GM23338 (cell line): ENCODE measurements at regions not wholly inside any gene's neighbourhood (a gene's known extent, or its start where the extent isn't known, plus 50 kb on each side); places are given as distances from the start of the nearest gene placed in this dataset.

Source experiments
- ATAC-seq: fragments of 200-7000 bp; cut with Tn5 transposase; 3 replicates; pipeline ENCODE4 v1.9.1; 2020
- DNase-seq: peaks from one replicate; pipeline ENCODE4 v3.0.0-alpha.2; 2015; ENCODE audit warnings: low spot score
- H2AFZ ChIP-seq: fragments of 200-600 bp; sonication (generic); 2 replicates; pipeline ENCODE4 v1.8.0; 2016; ENCODE audit warnings: antibody characterized with exemption, mild to moderate bottlenecking, moderate library complexity
- H3F3A ChIP-seq: fragments of 200-600 bp; sonication (generic); replicated peaks from 2 replicates; pipeline ENCODE4 v1.8.0; 2017; ENCODE audit warnings: antibody characterized with exemption, mixed run types, low read depth
- H3K27ac ChIP-seq: fragments of 200-600 bp; sonication (generic); 2 replicates; pipeline ENCODE4 v1.6.1; 2016; ENCODE audit warnings: low read depth
- H3K27me3 ChIP-seq: fragments of 200-600 bp; sonication (generic); 2 replicates; pipeline ENCODE4 v1.8.0; 2016; ENCODE audit warnings: mild to moderate bottlenecking, mixed run types, moderate library complexity; ENCODE audit not compliant: insufficient read depth
- H3K36me3 ChIP-seq: fragments of 200-600 bp; sonication (generic); 2 replicates; pipeline ENCODE4 v1.8.0; 2016; ENCODE audit warnings: mild to moderate bottlenecking; ENCODE audit not compliant: insufficient read depth
- H3K4me1 ChIP-seq: fragments of 200-600 bp; sonication (generic); 2 replicates; pipeline ENCODE4 v1.8.0; 2016; ENCODE audit warnings: mild to moderate bottlenecking, moderate library complexity; ENCODE audit not compliant: insufficient read depth
- H3K4me2 ChIP-seq: fragments of 200-600 bp; sonication (generic); 2 replicates; pipeline ENCODE4 v1.7.1; 2017; ENCODE audit warnings: mixed run types
- H3K4me3 ChIP-seq: fragments of 200-600 bp; sonication (generic); 2 replicates; pipeline ENCODE4 v1.6.1; 2016; ENCODE audit warnings: mixed run types
- H3K79me2 ChIP-seq: fragments of 200-600 bp; sonication (generic); replicated peaks from 2 replicates; pipeline ENCODE4 v1.8.0; 2017; ENCODE audit warnings: mild to moderate bottlenecking; ENCODE audit not compliant: insufficient read depth
- H3K9me2 ChIP-seq: fragments of 200-600 bp; sonication (generic); 2 replicates; pipeline ENCODE4 v1.8.0; 2017; ENCODE audit not compliant: insufficient read depth
- H4K20me1 ChIP-seq: fragments of 200-600 bp; sonication (generic); replicated peaks from 2 replicates; pipeline ENCODE4 v1.8.0; 2017; ENCODE audit warnings: mild to moderate bottlenecking; ENCODE audit not compliant: insufficient read depth
- H3K27ac Mint-ChIP-seq: 2 replicates; pipeline ENCODE4 v1.8.0; 2020; ENCODE audit warnings: inconsistent platforms, mild to moderate bottlenecking, moderate library complexity, mixed read lengths
- H3K27me3 Mint-ChIP-seq: 3 replicates; pipeline ENCODE4 v1.8.0; 2022; ENCODE audit warnings: low read depth, mild to moderate bottlenecking, moderate library complexity, mixed read lengths, inconsistent platforms; ENCODE audit not compliant: insufficient read depth, poor library complexity
- H3K36me3 Mint-ChIP-seq: 3 replicates; pipeline ENCODE4 v1.8.0; 2021; ENCODE audit warnings: low read depth, mild to moderate bottlenecking, inconsistent platforms, moderate library complexity, mixed read lengths
- H3K4me1 Mint-ChIP-seq: 3 replicates; pipeline ENCODE4 v1.8.0; 2020; ENCODE audit warnings: mild to moderate bottlenecking, inconsistent platforms, mixed read lengths
- H3K4me3 Mint-ChIP-seq: 3 replicates; pipeline ENCODE4 v1.8.0; 2021; ENCODE audit warnings: moderate library complexity, mild to moderate bottlenecking, inconsistent platforms, mixed read lengths
- H3K9me3 Mint-ChIP-seq: 3 replicates; pipeline ENCODE4 v1.8.0; 2020; ENCODE audit warnings: moderate library complexity, mild to moderate bottlenecking, inconsistent platforms, mixed read lengths
- CREB1 ChIP-seq: fragments of 250-450 bp; sonication (Bioruptor Pico); IDR thresholded peaks from 2 replicates; pipeline ENCODE4 v1.5.0; 2020; ENCODE audit warnings: low read depth, mild to moderate bottlenecking, moderate library complexity
- ETS1 ChIP-seq: IDR thresholded peaks from 2 replicates; pipeline ENCODE4 v1.6.1; 2016; ENCODE audit warnings: antibody characterized with exemption
- ZNF114 ChIP-seq: fragments of 250-450 bp; sonication (Bioruptor Pico); IDR thresholded peaks from 2 replicates; pipeline ENCODE4 v1.5.0; 2020; ENCODE audit warnings: mild to moderate bottlenecking, moderate library complexity
- ZNF462 ChIP-seq: fragments of 250-450 bp; sonication (Bioruptor Pico); IDR thresholded peaks from 2 replicates; pipeline ENCODE4 v1.5.0; 2020; ENCODE audit warnings: mild to moderate bottlenecking, moderate library complexity

GRCh38 chr6:86581833-86582232, 355.5 kb upstream of the HTR1E start (continued):
- TF ChIP-seq ETS1 (no peak), CREB1 (no peak)

DNA sequence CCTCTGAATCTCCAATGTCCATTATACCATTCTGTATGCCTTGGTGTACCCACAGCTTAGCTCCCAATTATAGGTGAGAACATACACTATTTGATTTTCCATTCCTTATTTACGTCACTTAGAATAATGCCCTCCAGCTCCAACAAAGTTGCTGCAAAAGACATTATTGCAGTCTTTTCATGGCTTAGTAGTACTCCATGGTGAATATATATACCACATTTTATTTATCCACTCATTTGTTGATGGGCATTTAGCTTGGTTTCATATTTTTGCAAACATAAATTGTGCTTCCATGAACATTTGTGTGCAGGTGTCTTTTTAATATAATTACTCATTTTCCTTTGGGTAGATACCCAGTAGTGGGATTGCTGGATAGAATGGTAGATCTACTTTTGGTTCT, 374.1 kb upstream of the HTR1E start:
- no peak overlapping the region for H3K27ac ChIP-seq
- H3K4me3 ChIP-seq: no peak overlapping the region
- no peak overlapping the region for H2AFZ ChIP-seq
- H3K9me3 Mint-ChIP-seq: peaks cover 8% of the 10 kb centered on the region
- H3F3A ChIP-seq: no peaks in the 10 kb centered on the region
- no peaks in the 10 kb centered on the region for H3K79me2 ChIP-seq
- H3K27me3 Mint-ChIP-seq: no peaks in the 10 kb centered on the region
- no peaks in the 10 kb centered on the region for H4K20me1 ChIP-seq
- H3K27me3 ChIP-seq: no peaks in the 10 kb centered on the region
- H3K36me3 ChIP-seq: 0 out of 2 replicates have a peak, but pooled peaks cover 3% of the 10 kb centered on the region
- H3K4me1 ChIP-seq: no peaks in the 10 kb centered on the region
- peaks cover 3% of the 10 kb centered on the region; the same call in 1 of the 3 replicates for H3K36me3 Mint-ChIP-seq
- no peak overlapping the region for H3K27ac Mint-ChIP-seq
- no peak for ATAC-seq
- DNase-seq: no peak
- H3K9me2 ChIP-seq: peaks cover 10% of the 10 kb centered on the region
- TF ChIP-seq ZNF114 (CRISPR knock-in tag): no peak
- no peak overlapping the region for H3K4me2 ChIP-seq
- H3K4me3 Mint-ChIP-seq: no peak overlapping the region
- no peaks in the 10 kb centered on the region for H3K4me1 Mint-ChIP-seq

- Histone ChIP-seq H3K79me2 (no peaks in the 10 kb centered on the region), H3K27ac (no peak overlapping the region), H3K4me2 (no peak overlapping the region), H2AFZ (no peak overlapping the region), H3F3A (no peaks in the 10 kb centered on the region), H3K27me3 (no peaks in the 10 kb centered on the region), H3K4me3 (no peak overlapping the region), H3K4me1 (no peaks in the 10 kb centered on the region), H3K36me3 (0 out of 2 replicates have a peak, but pooled peaks cover 3% of the 10 kb centered on the region), H3K9me2 (peaks cover 4% of the 10 kb centered on the region), H4K20me1 (no peaks in the 10 kb centered on the region)
- TF ChIP-seq ZNF462 (CRISPR knock-in tag): no peak
- Mint-ChIP-seq H3K4me1 (no peaks in the 10 kb centered on the region), H3K4me3 (no peak overlapping the region), H3K9me3 (peaks cover 2% of the 10 kb centered on the region; the same call in 2 of the 3 replicates), H3K27ac (no peak overlapping the region), H3K36me3 (no peaks in the 10 kb centered on the region), H3K27me3 (no peaks in the 10 kb centered on the region)
- DNase-seq (no peak), ATAC-seq (no peak)
These were observed 379.0 kb upstream of the HTR1E start for GRCh38 chr6:86558318-86558717.
